Effector CD4-positive, alpha-beta T cell (primary cell): ENCODE measurements at regions not wholly inside any gene's neighbourhood (a gene's known extent, or its start where the extent isn't known, plus 50 kb on each side); places are given as distances from the start of the nearest gene placed in this dataset.
"Not testable (repeated sequence)": the region's sequence is repeated elsewhere in the genome, so short reads cannot be mapped to it uniquely, and the experiment has no call there.

Source experiments
- DNase-seq: peaks from one replicate; pipeline ENCODE4 v3.0.0-alpha.2; 2020

GRCh38 chr2:191476901-191477300 lies 201.0 kb upstream of the NABP1 start:
- no peak for DNase-seq

- DNase-seq, result no peak
Measured at GRCh38 chr2:191478799-191479679, 198.9 kb upstream of the NABP1 start.

- no peak for DNase-seq
Measured at GRCh38 chr2:191479680-191480023, 198.3 kb upstream of the NABP1 start.

- no peak for DNase-seq
Measured at GRCh38 chr2:191481305-191482070, 196.4 kb upstream of the NABP1 start.

- no peak for DNase-seq
Measured at GRCh38 chr2:191483117-191483516, 194.8 kb upstream of the NABP1 start.

- DNase-seq, result no peak
Measured at GRCh38 chr2:191486584-191487320, 191.2 kb upstream of the NABP1 start.

- DNase-seq, result no peak
Measured at GRCh38 chr2:191488135-191488534, 189.8 kb upstream of the NABP1 start.

GRCh38 chr2:191489177-191489576 lies 188.8 kb upstream of the NABP1 start:
- DNase-seq, result no peak

GRCh38 chr2:191496838-191497237 lies 181.1 kb upstream of the NABP1 start:
- DNase-seq, result no peak

GRCh38 chr2:191497822-191498221 lies 180.1 kb upstream of the NABP1 start:
- no peak for DNase-seq

GRCh38 chr2:191499050-191499449 lies 178.9 kb upstream of the NABP1 start:
- DNase-seq, result no peak

GRCh38 chr2:191499874-191500565 lies 177.9 kb upstream of the NABP1 start:
- no peak for DNase-seq

- DNase-seq, result no peak
Measured at GRCh38 chr2:191500566-191500883, 177.4 kb upstream of the NABP1 start.

GRCh38 chr2:191500884-191501560 lies 176.9 kb upstream of the NABP1 start:
- DNase-seq, result no peak

- no peak for DNase-seq
Measured at GRCh38 chr2:191501561-191502168, 176.3 kb upstream of the NABP1 start.

- no peak for DNase-seq
Measured at GRCh38 chr2:191506515-191506914, 171.4 kb upstream of the NABP1 start.

GRCh38 chr2:191507252-191507853 lies 170.6 kb upstream of the NABP1 start:
- not testable (repeated sequence) for DNase-seq

- no peak for DNase-seq
Measured at GRCh38 chr2:191508738-191509137, 169.2 kb upstream of the NABP1 start.

GRCh38 chr2:191512216-191512835 lies 165.6 kb upstream of the NABP1 start:
- no peak for DNase-seq

GRCh38 chr2:191512874-191513273 lies 165.1 kb upstream of the NABP1 start:
- DNase-seq, result no peak

GRCh38 chr2:191514613-191515012 lies 163.3 kb upstream of the NABP1 start:
- DNase-seq, result no peak
